ENCODE measurements at regions not wholly inside any gene's neighbourhood (a gene's known extent, or its start where the extent isn't known, plus 50 kb on each side); places are given as distances from the start of the nearest gene placed in this dataset.

DNA sequence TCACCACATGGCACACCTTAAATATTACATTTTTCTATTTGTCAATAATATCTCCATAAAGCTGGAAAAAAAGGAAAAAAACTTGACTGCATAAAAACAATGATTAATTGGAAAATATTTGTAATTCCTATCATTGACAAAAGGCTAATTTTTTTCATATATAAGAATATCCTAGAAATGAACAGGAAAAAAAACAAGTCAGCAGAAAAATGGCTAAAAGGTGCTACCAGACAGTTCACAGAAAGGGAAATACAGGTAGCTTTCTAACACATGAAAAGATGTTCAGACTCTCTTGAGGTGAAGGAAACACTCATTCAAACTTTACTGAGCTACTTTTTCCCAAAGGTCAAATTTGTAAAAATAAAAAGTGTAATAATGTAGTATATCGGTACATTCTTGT is 104.1 kb upstream of the SCAF8 start:
- Histone ChIP-seq H3K4me3 (no peak overlapping the region), H3K27ac (no peak overlapping the region), H3K4me2 (no peak overlapping the region), H3K4me1 (no peaks in the 10 kb centered on the region), H3K9me3 (no peaks in the 10 kb centered on the region)
- 85% methylated on average over 1 of the region's 1 CpG for WGBS (ENCODE audit: missing lambda C conversion rate)
- ATAC-seq (no peak), DNase-seq (ENCODE audit: low read depth in 1 of 2, low spot score in 1 of 2) (no peak), FAIRE-seq (no peak)
- ChIA-PET POLR2A (no interaction called here), CTCF (no interaction called here)
- TF ChIP-seq NR3C1 (IDR thresholded peaks at IDR 0.05): no peak
- TF ChIP-seq JUNB (IDR thresholded peaks at IDR 0.05): no peak
- TF ChIP-seq RFX5 (IDR thresholded peaks at IDR 0.05): no peak
- no peak for TF ChIP-seq HDAC2 (IDR thresholded peaks at IDR 0.05)
- no peak for TF ChIP-seq SREBF2 (IDR thresholded peaks at IDR 0.05)
- TF ChIP-seq, protein P1, sequence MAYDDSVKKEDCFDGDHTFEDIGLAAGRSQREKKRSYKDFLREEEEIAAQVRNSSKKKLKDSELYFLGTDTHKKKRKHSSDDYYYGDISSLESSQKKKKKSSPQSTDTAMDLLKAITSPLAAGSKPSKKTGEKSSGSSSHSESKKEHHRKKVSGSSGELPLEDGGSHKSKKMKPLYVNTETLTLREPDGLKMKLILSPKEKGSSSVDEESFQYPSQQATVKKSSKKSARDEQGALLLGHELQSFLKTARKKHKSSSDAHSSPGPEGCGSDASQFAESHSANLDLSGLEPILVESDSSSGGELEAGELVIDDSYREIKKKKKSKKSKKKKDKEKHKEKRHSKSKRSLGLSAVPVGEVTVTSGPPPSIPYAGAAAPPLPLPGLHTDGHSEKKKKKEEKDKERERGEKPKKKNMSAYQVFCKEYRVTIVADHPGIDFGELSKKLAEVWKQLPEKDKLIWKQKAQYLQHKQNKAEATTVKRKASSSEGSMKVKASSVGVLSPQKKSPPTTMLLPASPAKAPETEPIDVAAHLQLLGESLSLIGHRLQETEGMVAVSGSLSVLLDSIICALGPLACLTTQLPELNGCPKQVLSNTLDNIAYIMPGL (CRISPR knock-in tag; IDR thresholded peaks at IDR 0.05; ENCODE audit: borderline replicate concordance): no peak
- no peak for TF ChIP-seq RCOR1 (IDR thresholded peaks at IDR 0.05; ENCODE audit: low read depth, low read length)
- no peak for TF ChIP-seq ZC3H11A (IDR thresholded peaks at IDR 0.05)
- TF ChIP-seq, protein P2, sequence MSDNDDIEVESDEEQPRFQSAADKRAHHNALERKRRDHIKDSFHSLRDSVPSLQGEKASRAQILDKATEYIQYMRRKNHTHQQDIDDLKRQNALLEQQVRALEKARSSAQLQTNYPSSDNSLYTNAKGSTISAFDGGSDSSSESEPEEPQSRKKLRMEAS (IDR thresholded peaks at IDR 0.05): no peak
- TF ChIP-seq CHD4 (IDR thresholded peaks at IDR 0.05; ENCODE audit: borderline replicate concordance): no peak
- TF ChIP-seq CEBPB (IDR thresholded peaks at IDR 0.05): no peak
- no peak for TF ChIP-seq RAD21 (conservative IDR thresholded peaks at IDR 0.05 in 1 of 2, IDR thresholded peaks at IDR 0.05 in 1 of 2)
- TF ChIP-seq, protein P3, sequence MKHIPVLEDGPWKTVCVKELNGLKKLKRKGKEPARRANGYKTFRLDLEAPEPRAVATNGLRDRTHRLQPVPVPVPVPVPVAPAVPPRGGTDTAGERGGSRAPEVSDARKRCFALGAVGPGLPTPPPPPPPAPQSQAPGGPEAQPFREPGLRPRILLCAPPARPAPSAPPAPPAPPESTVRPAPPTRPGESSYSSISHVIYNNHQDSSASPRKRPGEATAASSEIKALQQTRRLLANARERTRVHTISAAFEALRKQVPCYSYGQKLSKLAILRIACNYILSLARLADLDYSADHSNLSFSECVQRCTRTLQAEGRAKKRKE (CRISPR knock-in tag; IDR thresholded peaks at IDR 0.05; ENCODE audit: low read depth): no peak
- no peak for TF ChIP-seq MAZ (IDR thresholded peaks at IDR 0.05; ENCODE audit: borderline replicate concordance, low read depth, low read length)

DNA sequence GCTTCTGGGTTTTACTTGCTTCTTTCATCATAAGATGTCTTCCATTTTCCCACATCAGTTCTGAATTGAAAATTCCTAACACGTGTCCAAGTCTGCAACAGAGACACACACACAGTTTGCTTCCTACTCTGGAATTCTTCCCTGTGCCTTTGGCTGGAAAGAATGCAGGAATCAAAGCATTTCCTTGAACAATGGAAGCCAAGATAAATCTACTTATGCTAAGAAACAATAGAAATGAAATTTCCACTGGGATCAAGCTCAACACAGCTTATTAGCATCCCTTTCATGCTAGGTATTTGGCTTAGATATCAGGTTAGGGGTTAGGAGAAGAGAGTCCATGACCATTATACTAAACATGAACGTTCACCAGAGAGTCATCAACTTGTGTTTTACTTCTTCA is 101.1 kb upstream of the SCAF8 start:
- Histone ChIP-seq H3K9me3 (no peaks in the 10 kb centered on the region), H3K4me2 (no peak overlapping the region), H3K4me1 (no peaks in the 10 kb centered on the region), H3K4me3 (no peak overlapping the region), H3K27ac (no peak overlapping the region)
- ATAC-seq (no peak), FAIRE-seq (no peak), DNase-seq (ENCODE audit: low read depth in 1 of 2, low spot score in 1 of 2) (no peak)
- CTCF ChIA-PET: no interaction called here
- POLR2A ChIA-PET: no interaction called here
- 6% methylated on average over 2 of the region's 2 CpGs for WGBS (ENCODE audit: missing lambda C conversion rate)
- TF ChIP-seq CBX8 (IDR thresholded peaks at IDR 0.05) (no peak), MYC (IDR thresholded peaks at IDR 0.05; ENCODE audit: borderline replicate concordance, low read length) (no peak), NPAS2 (CRISPR knock-in tag; IDR thresholded peaks at IDR 0.05; ENCODE audit: borderline replicate concordance) (no peak), CHD2 (IDR thresholded peaks at IDR 0.05; ENCODE audit: low read length, partially characterized antibody) (no peak), KDM5A (IDR thresholded peaks at IDR 0.05) (no peak), TP53 (CRISPR knock-in tag; IDR thresholded peaks at IDR 0.05) (no peak), HDAC2 (IDR thresholded peaks at IDR 0.05) (no peak), HOXB13 (CRISPR knock-in tag; IDR thresholded peaks at IDR 0.05; ENCODE audit: low read depth) (no peak)
- TF ChIP-seq, protein P4, sequence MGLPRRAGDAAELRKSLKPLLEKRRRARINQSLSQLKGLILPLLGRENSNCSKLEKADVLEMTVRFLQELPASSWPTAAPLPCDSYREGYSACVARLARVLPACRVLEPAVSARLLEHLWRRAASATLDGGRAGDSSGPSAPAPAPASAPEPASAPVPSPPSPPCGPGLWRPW (IDR thresholded peaks at IDR 0.05): no peak

DNA sequence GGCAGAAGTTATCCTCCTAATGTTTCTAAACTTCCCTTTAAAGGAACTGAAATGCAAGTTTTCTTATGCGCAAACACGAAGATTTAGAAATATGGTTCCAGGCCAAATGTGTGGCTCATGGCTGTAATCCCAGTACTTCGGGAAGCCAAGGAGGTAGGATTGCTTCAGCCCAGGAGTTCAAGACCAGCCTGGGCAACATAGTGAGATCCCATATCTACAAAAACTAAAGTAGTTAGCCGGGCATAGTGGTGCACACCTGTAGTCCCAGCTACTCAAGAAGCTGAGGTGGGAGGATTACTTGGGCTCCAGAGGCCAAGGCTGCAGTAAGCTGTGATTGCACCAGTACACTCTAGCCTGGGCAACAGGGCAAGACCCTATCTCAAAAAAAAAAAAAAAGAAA is 95.8 kb upstream of the SCAF8 start:
- no peak for DNase-seq (ENCODE audit: low read depth in 1 of 2, low spot score in 1 of 2)
- Histone ChIP-seq H3K4me3 (no peak overlapping the region), H3K9me3 (no peaks in the 10 kb centered on the region), H3K4me1 (no peaks in the 10 kb centered on the region), H3K27ac (no peak overlapping the region), H3K4me2 (no peak overlapping the region)
- no peak for ATAC-seq
- no peak for FAIRE-seq
- WGBS (ENCODE audit: missing lambda C conversion rate): 85% methylated on average over 4 of the region's 4 CpGs
- ChIA-PET POLR2A (no interaction called here), CTCF (no interaction called here)
- TF ChIP-seq JUNB (IDR thresholded peaks at IDR 0.05): no peak
- TF ChIP-seq, protein P5, sequence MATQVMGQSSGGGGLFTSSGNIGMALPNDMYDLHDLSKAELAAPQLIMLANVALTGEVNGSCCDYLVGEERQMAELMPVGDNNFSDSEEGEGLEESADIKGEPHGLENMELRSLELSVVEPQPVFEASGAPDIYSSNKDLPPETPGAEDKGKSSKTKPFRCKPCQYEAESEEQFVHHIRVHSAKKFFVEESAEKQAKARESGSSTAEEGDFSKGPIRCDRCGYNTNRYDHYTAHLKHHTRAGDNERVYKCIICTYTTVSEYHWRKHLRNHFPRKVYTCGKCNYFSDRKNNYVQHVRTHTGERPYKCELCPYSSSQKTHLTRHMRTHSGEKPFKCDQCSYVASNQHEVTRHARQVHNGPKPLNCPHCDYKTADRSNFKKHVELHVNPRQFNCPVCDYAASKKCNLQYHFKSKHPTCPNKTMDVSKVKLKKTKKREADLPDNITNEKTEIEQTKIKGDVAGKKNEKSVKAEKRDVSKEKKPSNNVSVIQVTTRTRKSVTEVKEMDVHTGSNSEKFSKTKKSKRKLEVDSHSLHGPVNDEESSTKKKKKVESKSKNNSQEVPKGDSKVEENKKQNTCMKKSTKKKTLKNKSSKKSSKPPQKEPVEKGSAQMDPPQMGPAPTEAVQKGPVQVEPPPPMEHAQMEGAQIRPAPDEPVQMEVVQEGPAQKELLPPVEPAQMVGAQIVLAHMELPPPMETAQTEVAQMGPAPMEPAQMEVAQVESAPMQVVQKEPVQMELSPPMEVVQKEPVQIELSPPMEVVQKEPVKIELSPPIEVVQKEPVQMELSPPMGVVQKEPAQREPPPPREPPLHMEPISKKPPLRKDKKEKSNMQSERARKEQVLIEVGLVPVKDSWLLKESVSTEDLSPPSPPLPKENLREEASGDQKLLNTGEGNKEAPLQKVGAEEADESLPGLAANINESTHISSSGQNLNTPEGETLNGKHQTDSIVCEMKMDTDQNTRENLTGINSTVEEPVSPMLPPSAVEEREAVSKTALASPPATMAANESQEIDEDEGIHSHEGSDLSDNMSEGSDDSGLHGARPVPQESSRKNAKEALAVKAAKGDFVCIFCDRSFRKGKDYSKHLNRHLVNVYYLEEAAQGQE (IDR thresholded peaks at IDR 0.05): no peak

All from A549 (cell line).